Activated T-cell treated with anti-CD3 and anti-CD28 coated beads for 4 hours (primary cell): ENCODE measurements at regions not wholly inside any gene's neighbourhood (a gene's known extent, or its start where the extent isn't known, plus 50 kb on each side); places are given as distances from the start of the nearest gene placed in this dataset.

Source experiments
- DNase-seq: peaks from one replicate; pipeline ENCODE4 v3.0.0-alpha.2; 2020

- DNase-seq: no peak
These were observed 203.2 kb upstream of the USP24 start for GRCh38 chr1:55418208-55419000.

DNA sequence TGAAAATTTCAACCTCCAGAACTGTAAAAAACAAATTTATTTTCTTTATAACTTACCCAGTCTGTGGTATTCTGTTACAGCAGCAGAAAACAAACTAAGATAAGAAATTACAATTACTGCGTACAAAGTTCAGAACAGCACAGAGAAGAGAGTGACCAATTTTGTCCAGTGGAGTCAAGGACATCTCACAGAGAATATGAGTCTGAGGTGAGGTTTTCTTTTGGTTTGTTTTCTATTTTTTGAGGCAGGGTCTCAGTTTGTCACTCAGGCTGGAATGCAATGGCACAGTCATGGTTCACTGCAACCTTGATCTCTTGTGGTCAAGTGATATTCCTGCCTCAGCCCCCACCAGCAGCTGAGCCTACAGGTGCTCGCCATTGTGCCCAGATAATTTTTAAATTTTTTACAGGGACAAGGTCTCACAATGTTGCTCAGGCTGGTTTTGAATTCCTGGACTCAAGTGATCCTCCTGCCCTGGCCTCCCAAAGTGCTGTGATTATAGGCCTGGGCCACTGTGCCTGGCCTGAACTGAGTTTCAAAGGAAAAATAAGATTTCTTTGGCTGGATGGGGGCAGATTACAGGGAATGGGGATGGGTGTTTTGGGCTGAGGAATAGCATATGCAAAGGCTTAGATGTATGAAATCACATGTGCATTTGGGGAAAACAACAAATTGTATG, 201.1 kb upstream of the USP24 start:
- DNase-seq: no peak

DNA sequence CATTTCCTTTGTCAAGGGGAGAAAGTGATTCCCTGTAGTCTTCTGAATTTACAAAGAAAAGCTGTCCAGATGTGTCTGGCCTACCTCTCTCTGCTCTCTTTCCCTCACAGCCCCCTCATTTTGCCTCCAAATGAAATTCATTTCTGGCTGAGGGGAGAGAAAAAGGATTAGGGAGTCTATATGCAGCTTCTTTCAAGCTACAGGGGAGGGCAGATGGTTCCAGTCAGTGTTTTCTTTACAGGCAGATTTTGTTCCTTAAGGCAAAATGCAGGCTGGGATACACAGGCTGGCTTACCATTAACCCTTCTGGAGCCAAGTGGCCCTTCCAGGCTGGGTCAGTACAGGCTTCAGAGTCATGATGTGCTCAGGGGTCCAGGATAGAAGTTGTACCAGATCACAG, 198.1 kb upstream of the USP24 start:
- no peak for DNase-seq

DNA sequence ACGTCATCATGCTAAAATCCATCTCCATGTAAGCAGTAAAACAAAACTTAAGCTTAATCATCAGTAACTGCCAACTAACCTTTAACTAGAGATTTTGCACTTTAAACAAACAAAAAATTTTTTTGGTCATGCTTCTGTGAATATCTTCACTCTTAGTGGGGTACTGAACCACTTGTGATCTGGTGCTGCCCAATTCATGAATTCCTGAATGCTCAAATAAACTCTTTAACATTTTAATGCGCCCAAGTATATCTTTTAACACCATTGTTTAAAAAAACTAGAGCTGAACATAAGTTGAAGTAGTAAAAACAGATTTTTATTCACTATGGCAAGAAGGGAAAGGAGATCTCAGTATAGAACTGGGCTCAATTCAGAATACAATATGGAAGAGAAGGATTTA, 196.9 kb upstream of the USP24 start:
- no peak for DNase-seq

- DNase-seq: no peak
These were observed 187.7 kb upstream of the USP24 start for GRCh38 chr1:55402671-55403464.

- DNase-seq: no peak
These were observed 187.0 kb upstream of the USP24 start for GRCh38 chr1:55402142-55402541.

DNA sequence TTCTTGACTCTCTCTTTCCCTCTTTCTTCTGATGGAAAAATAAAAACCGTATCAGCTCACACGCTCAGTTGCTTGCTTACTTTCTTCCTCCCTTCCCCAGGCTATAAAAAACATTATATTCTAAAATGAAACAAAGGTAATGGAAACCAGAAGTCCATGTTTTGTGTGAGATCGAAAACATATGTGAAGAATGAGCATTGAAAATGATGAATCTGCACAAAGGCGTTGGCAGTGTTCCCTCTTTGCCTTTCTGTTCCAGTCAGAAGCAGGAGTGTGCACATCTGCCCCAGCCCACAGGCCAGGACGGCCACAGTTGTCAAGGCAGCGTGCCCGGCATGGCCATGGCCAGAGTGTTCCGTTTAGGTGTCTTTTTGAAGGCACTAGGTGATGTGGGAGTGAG, 185.3 kb upstream of the USP24 start:
- DNase-seq: no peak

GRCh38 chr1:55399346-55399745, 184.2 kb upstream of the USP24 start:
- DNase-seq: no peak

GRCh38 chr1:55396381-55396891, 181.3 kb upstream of the USP24 start:
- no peak for DNase-seq

GRCh38 chr1:55388960-55389359, 173.8 kb upstream of the USP24 start:
- DNase-seq: no peak

DNA sequence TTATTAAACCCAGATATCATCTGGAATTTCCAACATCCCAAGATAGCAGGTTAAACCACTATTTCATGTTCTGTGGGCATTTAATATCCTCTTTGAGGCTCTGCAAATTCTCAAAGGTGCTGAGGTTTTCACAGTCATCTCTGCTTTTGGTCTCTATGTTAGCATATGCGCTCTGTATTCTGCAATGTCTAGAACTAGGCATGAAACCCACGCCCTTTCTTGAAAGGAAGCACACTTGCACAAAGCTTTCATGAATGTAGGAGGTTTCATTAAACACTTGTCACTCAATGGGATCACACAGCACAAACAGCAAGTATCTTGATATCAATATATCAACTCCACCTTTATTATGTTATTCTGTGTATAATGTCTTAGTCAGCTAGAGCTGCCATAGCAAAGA, 172.0 kb upstream of the USP24 start:
- DNase-seq: no peak

- no peak for DNase-seq
These were observed 171.3 kb upstream of the USP24 start for GRCh38 chr1:55386456-55386855.

DNA sequence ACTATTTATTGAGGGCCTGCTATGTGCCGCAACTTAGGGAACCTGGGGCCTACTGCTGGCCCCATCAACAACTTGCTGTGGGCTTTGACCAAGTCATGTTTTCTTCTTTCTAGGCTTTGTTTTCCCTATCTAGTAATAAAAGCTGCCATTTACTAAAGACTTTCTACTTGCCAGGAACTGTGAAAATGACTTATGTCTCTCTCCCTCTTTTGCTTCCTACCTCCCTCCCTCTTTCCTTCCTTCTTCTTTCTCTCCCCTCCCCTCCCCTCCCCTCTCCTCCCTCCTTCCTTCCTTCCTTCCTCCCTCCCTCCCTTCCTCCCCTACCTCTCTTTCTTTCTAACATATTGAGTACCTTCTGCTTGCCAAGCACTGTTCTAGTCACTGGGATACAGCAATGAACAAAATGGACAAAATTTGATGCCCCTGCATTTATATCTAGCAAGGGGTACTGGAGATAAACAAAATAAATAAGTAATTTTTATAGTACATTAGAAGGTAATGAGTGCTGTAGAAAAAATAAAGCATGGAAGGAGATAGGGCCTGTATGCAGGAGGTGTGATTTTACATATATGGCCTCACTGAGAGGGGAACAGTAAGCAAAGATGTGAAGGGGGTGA, 170.3 kb upstream of the USP24 start:
- DNase-seq: no peak

GRCh38 chr1:55384637-55385036, 169.5 kb upstream of the USP24 start:
- DNase-seq: no peak

- no peak for DNase-seq
These were observed 167.7 kb upstream of the USP24 start for GRCh38 chr1:55382806-55383305.

DNA sequence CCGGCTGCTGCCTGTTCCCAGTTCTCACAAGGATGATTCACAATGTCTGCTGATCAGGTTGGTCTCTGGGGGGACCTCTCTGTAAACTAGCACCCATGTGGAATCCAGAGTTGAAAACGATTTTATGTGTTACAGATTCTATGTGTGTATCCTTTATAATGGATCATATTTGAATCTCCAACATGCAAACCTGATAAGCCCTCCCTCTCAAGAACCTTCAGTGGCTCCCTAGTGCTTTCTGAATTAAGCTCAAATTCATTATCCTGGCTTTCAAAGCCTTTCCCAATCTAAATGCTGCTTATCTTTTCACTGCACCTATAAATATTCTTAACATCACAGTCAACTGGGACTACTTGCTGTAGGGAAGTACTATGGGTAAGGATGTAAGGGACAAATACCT, 166.8 kb upstream of the USP24 start:
- DNase-seq: no peak

GRCh38 chr1:55381491-55381890, 166.3 kb upstream of the USP24 start:
- DNase-seq: no peak

DNA sequence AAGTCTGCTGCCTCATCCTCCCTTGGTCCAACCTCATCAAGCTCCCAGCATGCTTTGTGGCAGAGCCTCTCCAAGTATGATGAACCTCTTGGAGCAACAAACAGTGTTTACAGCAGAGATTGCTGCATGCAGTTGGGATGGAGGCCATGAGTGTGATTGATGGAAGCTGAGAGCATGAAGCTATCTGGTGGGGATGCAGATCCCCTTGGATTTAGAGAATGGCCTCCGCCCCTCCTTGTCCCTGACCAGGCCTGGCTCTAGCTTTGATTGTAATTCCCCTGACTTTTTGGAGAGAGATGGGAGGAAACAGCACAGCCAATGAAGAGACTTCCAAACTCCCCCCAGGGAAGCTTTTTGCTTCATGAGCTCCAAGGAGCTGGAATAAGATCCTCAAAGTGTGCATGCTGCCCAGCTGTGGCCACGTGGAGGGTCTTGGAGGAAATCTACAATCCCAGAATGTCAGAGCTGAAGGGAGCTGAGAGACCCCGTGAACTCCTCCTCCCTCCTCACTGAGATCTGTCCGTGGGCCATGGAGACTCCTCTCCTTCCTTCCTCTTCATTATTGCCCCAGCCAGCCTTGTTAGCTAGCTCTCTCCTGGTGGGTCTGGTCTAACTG, 165.3 kb upstream of the USP24 start:
- DNase-seq: no peak

DNA sequence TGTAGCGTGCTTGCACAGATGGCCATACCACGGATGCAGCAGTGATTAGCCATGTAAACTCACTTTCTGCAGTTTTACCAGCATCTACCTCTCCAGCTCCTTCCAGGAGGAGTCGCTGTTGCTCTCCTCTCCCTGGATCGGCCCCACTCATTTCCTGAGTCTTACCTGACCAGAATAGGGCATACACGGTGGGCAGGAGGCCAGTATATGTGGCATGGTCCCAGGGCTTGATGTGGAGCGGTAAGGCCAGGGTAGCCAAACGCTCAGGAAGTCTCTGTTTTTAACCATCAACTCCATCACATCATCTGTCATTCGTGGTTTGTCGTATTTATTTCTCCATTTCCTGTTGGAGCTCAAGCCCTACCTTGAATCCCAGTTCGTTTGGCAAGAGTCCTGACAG, 163.4 kb upstream of the USP24 start:
- no peak for DNase-seq

GRCh38 chr1:55376897-55377296, 161.7 kb upstream of the USP24 start:
- no peak for DNase-seq

- DNase-seq: no peak
These were observed 160.6 kb upstream of the USP24 start for GRCh38 chr1:55375617-55376258.
